ENCODE measurements at regions not wholly inside any gene's neighbourhood (a gene's known extent, or its start where the extent isn't known, plus 50 kb on each side); places are given as distances from the start of the nearest gene placed in this dataset.

- no peak for TF ChIP-seq Cebpa-rat (IDR thresholded peaks at IDR 0.05)
- Histone ChIP-seq H4K20me1 (no peaks in the 10 kb centered on the region), H3K36me3 (no peaks in the 10 kb centered on the region), H3K4me1 (peaks cover 8 to 40% (median 15%) of the 10 kb centered on the region in 10 experiments), H3K27me3 (no peaks in the 10 kb centered on the region), H3K27ac (no peak overlapping the region), H3K4me3 (no peak overlapping the region), H3K4me2 (peak overlapping the region in 4 of 11 experiments; percentile 5 to 29 (median 20); a peak in 4 of 22 replicates), H3K9ac (no peak overlapping the region), H3K9me3 (replicated peaks in 1 of 11) (no peaks in the 10 kb centered on the region)
Measured at GRCh38 chr6:169984181-169985120, 233.0 kb downstream of the ERMARD start.

GRCh38 chr6:169983651-169984050 lies 232.2 kb downstream of the ERMARD start:
- H3K4me1 ChIP-seq: peaks cover 0 to 35% (median 7%) of the 10 kb centered on the region in 10 experiments; a peak in 16 of 20 replicates
- H3K4me3 ChIP-seq: no peak overlapping the region
- H3K9me3 ChIP-seq (replicated peaks in 1 of 11): no peaks in the 10 kb centered on the region
- H3K4me2 ChIP-seq: peak overlapping the region in 3 of 11 experiments; percentile 5 to 29 (median 21); a peak in 3 of 22 replicates
- TF ChIP-seq Cebpa-rat (IDR thresholded peaks at IDR 0.05): no peak
- H3K27ac ChIP-seq: no peak overlapping the region
- no peak overlapping the region for H3K9ac ChIP-seq
- no peaks in the 10 kb centered on the region; a peak in 1 of 22 replicates for H4K20me1 ChIP-seq
- H3K27me3 ChIP-seq: no peaks in the 10 kb centered on the region
- H3K36me3 ChIP-seq: no peaks in the 10 kb centered on the region

DNA sequence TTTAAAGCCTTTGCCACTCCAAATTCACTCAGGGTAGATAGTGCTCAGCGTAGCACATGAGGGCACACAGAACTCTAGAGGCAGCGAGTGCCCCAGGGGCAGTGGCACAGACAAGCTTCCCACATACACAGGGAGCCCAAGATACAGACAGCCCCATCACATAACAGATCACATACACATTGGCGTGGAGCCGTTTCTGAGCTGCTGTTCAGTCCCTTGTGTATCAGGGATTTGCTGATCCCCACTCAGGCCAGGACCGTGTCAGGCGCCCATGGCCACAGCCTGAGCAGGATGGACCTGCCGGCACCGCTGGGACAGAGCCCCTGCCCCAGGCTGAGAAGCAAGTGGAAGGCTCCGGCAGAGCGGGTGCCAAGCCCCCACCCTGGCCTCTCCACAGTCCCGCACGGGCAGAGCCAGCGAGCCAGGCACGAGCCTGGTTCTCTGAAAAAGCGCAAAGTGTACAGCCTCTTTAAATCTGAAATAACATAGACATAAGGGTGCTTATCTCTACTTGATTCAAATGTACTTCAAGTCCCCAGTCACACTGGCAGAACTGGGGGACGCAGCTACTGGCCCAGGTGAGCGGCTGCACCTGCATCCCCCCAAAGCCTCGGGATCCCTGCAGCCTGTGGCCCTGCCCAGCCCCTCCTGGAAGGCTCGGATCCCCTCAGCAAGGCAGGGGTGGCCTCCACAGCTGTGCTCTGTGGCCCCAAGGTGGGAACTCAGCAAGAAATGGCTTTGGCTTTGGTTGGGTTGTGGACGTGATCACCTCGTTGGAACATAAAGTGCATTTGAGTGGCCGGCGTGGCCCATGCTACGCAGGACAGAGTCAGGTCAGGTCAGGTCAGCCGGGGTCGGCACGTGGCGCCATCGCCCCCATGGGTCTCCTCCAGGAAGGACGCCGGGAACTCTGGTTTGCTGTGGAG lies 231.3 kb downstream of the ERMARD start:
- Histone ChIP-seq H3K27me3 (no peaks in the 10 kb centered on the region), H3K36me3 (no peaks in the 10 kb centered on the region), H3K4me3 (no peak overlapping the region), H4K20me1 (no peaks in the 10 kb centered on the region; a peak in 2 of 22 replicates), H3K27ac (no peak overlapping the region), H3K9ac (no peak overlapping the region), H3K9me3 (replicated peaks in 1 of 11) (no peaks in the 10 kb centered on the region), H3K4me1 (peaks cover 0 to 37% (median 6%) of the 10 kb centered on the region in 10 experiments; a peak in 9 of 20 replicates), H3K4me2 (no peak overlapping the region)
- no peak for TF ChIP-seq Cebpa-rat (IDR thresholded peaks at IDR 0.05)

GRCh38 chr6:169981969-169982368 lies 230.5 kb downstream of the ERMARD start:
- H3K27me3 ChIP-seq: no peaks in the 10 kb centered on the region
- no peak for TF ChIP-seq Cebpa-rat (IDR thresholded peaks at IDR 0.05)
- H3K36me3 ChIP-seq: no peaks in the 10 kb centered on the region
- H3K9ac ChIP-seq: no peak overlapping the region
- H3K4me3 ChIP-seq: no peak overlapping the region
- H3K4me1 ChIP-seq: peaks cover under 1 to 37% (median 7%) of the 10 kb centered on the region in 10 experiments; a peak in 12 of 20 replicates
- no peaks in the 10 kb centered on the region; a peak in 2 of 22 replicates for H4K20me1 ChIP-seq
- H3K4me2 ChIP-seq: no peak overlapping the region
- no peak overlapping the region for H3K27ac ChIP-seq
- no peaks in the 10 kb centered on the region for H3K9me3 ChIP-seq (replicated peaks in 1 of 11)

DNA sequence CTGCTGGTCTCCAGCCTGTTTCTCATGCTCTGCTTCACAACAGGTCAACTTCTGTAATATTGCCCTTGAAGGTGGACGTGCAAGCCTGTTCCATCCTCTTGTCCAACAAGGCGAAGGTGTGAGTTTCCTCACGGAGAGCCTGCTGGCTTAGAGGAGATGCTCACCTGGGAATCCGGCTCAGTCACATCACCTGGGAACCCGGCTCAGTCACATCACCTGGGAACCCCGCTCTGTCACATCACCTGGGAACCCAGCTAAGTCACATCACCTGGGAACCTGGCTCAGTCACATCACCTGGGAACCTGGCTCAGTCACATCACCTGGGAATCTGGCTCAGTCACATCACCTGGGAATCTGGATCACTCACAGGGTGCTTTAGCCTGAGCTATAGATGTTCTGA lies 230.1 kb downstream of the ERMARD start:
- H3K9ac ChIP-seq: no peak overlapping the region
- TF ChIP-seq Cebpa-rat (IDR thresholded peaks at IDR 0.05): no peak
- H3K4me3 ChIP-seq: no peak overlapping the region
- no peaks in the 10 kb centered on the region; a peak in 2 of 22 replicates for H4K20me1 ChIP-seq
- H3K36me3 ChIP-seq: no peaks in the 10 kb centered on the region
- H3K27ac ChIP-seq: no peak overlapping the region
- no peaks in the 10 kb centered on the region for H3K27me3 ChIP-seq
- H3K4me2 ChIP-seq: no peak overlapping the region
- no peaks in the 10 kb centered on the region for H3K9me3 ChIP-seq (replicated peaks in 1 of 11)
- peaks cover 4 to 40% (median 11%) of the 10 kb centered on the region in 10 experiments; a peak in 16 of 20 replicates for H3K4me1 ChIP-seq

DNA sequence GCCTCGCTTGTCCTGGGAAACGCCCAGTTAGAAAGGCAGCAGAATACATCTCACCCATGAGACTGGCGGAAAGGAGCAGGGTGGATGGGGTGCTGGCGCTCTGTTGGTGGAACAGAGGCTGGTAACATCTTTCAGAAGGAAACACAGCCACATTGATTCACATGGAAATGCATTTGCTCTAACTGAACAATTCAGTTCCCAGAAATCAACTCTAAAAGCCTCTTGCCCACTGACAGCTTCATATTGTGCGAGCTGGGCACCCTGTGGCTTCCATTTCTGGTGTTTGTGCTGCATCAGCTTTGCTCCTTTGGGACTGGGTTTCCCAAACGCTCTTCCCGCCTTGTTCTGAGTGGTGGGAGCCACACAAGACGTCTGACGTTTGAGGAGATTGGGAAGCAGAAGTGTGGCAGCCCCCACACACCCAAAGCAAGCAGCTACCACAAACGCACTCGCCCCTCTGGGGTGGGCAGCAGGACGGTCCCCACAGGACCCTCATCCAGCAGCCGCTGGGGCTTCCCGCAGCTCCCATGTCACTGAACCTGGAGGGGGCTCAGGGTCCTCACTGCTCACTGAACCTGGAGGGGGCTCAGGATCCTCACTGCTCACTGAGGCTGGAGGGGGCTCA lies 229.5 kb downstream of the ERMARD start:
- Histone ChIP-seq H4K20me1 (no peaks in the 10 kb centered on the region; a peak in 3 of 22 replicates), H3K9ac (no peak overlapping the region), H3K4me1 (peaks cover 8 to 45% (median 14%) of the 10 kb centered on the region in 10 experiments; a peak in 16 of 20 replicates), H3K4me3 (no peak overlapping the region), H3K4me2 (peak overlapping the region in 3 of 11 experiments; percentile 7 to 23 (median 21); a peak in 2 of 22 replicates), H3K36me3 (no peaks in the 10 kb centered on the region), H3K27me3 (no peaks in the 10 kb centered on the region), H3K9me3 (replicated peaks in 1 of 11) (no peaks in the 10 kb centered on the region), H3K27ac (no peak overlapping the region)
- no peak for TF ChIP-seq Cebpa-rat (IDR thresholded peaks at IDR 0.05)

GRCh38 chr6:169979873-169980432 lies 228.5 kb downstream of the ERMARD start:
- no peaks in the 10 kb centered on the region; a peak in 3 of 22 replicates for H4K20me1 ChIP-seq

GRCh38 chr6:169978615-169979161 lies 227.3 kb downstream of the ERMARD start:
- Histone ChIP-seq H3K4me2 (0 out of 22 replicates have a peak overlapping the region, but pooled peaks of 1 of the 11 experiments have one; percentile 13), H3K27ac (no peak overlapping the region), H3K4me3 (no peak overlapping the region), H4K20me1 (no peaks in the 10 kb centered on the region; a peak in 3 of 22 replicates), H3K27me3 (no peaks in the 10 kb centered on the region), H3K36me3 (no peaks in the 10 kb centered on the region), H3K4me1 (peaks cover 6 to 30% (median 11%) of the 10 kb centered on the region in 10 experiments; a peak in 16 of 20 replicates), H3K9me3 (replicated peaks in 1 of 11) (no peaks in the 10 kb centered on the region), H3K9ac (no peak overlapping the region)
- TF ChIP-seq Cebpa-rat (IDR thresholded peaks at IDR 0.05): no peak

More at GRCh38 chr6:169979873-169980432, 228.5 kb downstream of the ERMARD start:
- Histone ChIP-seq H3K4me3 (no peak overlapping the region), H3K9ac (no peak overlapping the region), H3K27ac (no peak overlapping the region), H3K4me1 (peaks cover 8 to 38% (median 14%) of the 10 kb centered on the region in 10 experiments; a peak in 16 of 20 replicates), H3K36me3 (no peaks in the 10 kb centered on the region), H3K4me2 (peak overlapping the region in 4 of 11 experiments; percentile 12 to 23 (median 16); a peak in 2 of 22 replicates), H3K27me3 (no peaks in the 10 kb centered on the region), H3K9me3 (replicated peaks in 1 of 11) (no peaks in the 10 kb centered on the region)
- no peak for TF ChIP-seq Cebpa-rat (IDR thresholded peaks at IDR 0.05)
